Eye (tissue), 1 donor: ENCODE measurements at regions not wholly inside any gene's neighbourhood (a gene's known extent, or its start where the extent isn't known, plus 50 kb on each side); places are given as distances from the start of the nearest gene placed in this dataset.
A peak's percentile ranks its signal among the peaks of the same experiment; 100 is the strongest.
"Not testable (repeated sequence)": the region's sequence is repeated elsewhere in the genome, so short reads cannot be mapped to it uniquely, and the experiment has no call there.

ENCODE experiments used
- DNase-seq: peaks from one replicate; pipeline ENCODE4 v3.0.0-alpha.2; 2015

GRCh38 chr6:86603364-86603763 lies 334.0 kb upstream of the HTR1E start:
- DNase-seq = not testable (repeated sequence)

- DNase-seq = not testable (repeated sequence)
These were observed 335.2 kb upstream of the HTR1E start for GRCh38 chr6:86602093-86602492.

- DNase-seq = not testable (repeated sequence)
These were observed 338.4 kb upstream of the HTR1E start for GRCh38 chr6:86598969-86599368.

- no peak for DNase-seq
These were observed 341.7 kb upstream of the HTR1E start for GRCh38 chr6:86595641-86596040.

GRCh38 chr6:86586195-86586594 lies 351.1 kb upstream of the HTR1E start:
- DNase-seq = no peak

- DNase-seq = no peak
These were observed 355.5 kb upstream of the HTR1E start for GRCh38 chr6:86581833-86582232.

- no peak for DNase-seq
These were observed 374.1 kb upstream of the HTR1E start for GRCh38 chr6:86563197-86563596.

GRCh38 chr6:86558318-86558717 lies 379.0 kb upstream of the HTR1E start:
- DNase-seq = no peak

GRCh38 chr6:86537292-86537861 lies 400.0 kb upstream of the HTR1E start:
- DNase-seq = peak; percentile 9

GRCh38 chr6:86536121-86536520 lies 401.2 kb upstream of the HTR1E start:
- DNase-seq = no peak

- no peak for DNase-seq
These were observed 402.2 kb upstream of the HTR1E start for GRCh38 chr6:86535100-86535499.

GRCh38 chr6:86529635-86530034 lies 407.7 kb upstream of the HTR1E start:
- DNase-seq = no peak

- no peak for DNase-seq
These were observed 411.1 kb upstream of the HTR1E start for GRCh38 chr6:86526238-86526637.

- peak; percentile 6 for DNase-seq
These were observed 421.2 kb upstream of the HTR1E start for GRCh38 chr6:86516087-86516486.

- no peak for DNase-seq
These were observed 425.4 kb upstream of the HTR1E start for GRCh38 chr6:86511962-86512361.

- DNase-seq = no peak
These were observed 429.1 kb upstream of the HTR1E start for GRCh38 chr6:86508230-86508629.

GRCh38 chr6:86502497-86502896 lies 434.8 kb upstream of the HTR1E start:
- no peak for DNase-seq

GRCh38 chr6:86500035-86500434 lies 437.3 kb upstream of the HTR1E start:
- no peak for DNase-seq

- not testable (repeated sequence) for DNase-seq
These were observed 448.3 kb upstream of the HTR1E start for GRCh38 chr6:86489042-86489441.

GRCh38 chr6:86487660-86488221 lies 449.6 kb upstream of the HTR1E start:
- no peak for DNase-seq

GRCh38 chr6:86478316-86478715 lies 459.0 kb upstream of the HTR1E start:
- not testable (repeated sequence) for DNase-seq

- DNase-seq = peak; percentile 53
These were observed 459.7 kb upstream of the HTR1E start for GRCh38 chr6:86477500-86478148.

- no peak for DNase-seq
These were observed 461.0 kb upstream of the HTR1E start for GRCh38 chr6:86476311-86476710.

GRCh38 chr6:86474081-86474480 lies 463.2 kb upstream of the HTR1E start:
- DNase-seq = no peak

GRCh38 chr6:86471791-86472190 lies 465.5 kb upstream of the HTR1E start:
- DNase-seq = no peak
